ENCODE measurements at regions not wholly inside any gene's neighbourhood (a gene's known extent, or its start where the extent isn't known, plus 50 kb on each side); places are given as distances from the start of the nearest gene placed in this dataset.

DNA sequence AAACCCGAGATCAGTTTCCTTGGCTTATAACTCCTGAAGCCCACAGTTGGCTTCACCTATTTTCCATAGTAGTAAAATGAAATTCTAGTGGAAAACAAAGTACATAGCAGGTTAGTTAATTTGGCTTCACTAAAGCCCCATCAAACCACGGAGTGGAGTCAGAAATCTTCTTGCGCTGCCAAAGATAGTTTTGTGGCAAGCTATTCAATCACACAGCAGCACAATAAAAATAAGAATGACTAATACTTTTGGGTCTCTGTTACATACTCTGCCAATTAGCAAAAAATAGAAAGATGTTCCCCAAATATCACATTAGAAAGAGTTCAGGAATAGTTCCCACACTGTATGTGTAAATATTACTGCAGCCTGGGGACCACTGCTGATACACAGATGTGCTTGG is 175.2 kb upstream of the NOL4 start (continued):
- no peak for TF ChIP-seq CHD7 (IDR thresholded peaks at IDR 0.05; ENCODE audit: insufficient replicate concordance, low read length)
